OCI-LY3 (cell line): ENCODE measurements at regions not wholly inside any gene's neighbourhood (a gene's known extent, or its start where the extent isn't known, plus 50 kb on each side); places are given as distances from the start of the nearest gene placed in this dataset.

ENCODE experiments used
- EZH2phosphoT487 ChIP-seq: fragments of 200-600 bp; shearing (Covaris generic); IDR thresholded peaks from 2 replicates; pipeline ENCODE4 v1.6.1; 2018; ENCODE audit warnings: antibody characterized with exemption, mixed run types, low read depth
- TF ChIP-seq, protein P1 (sequence below): fragments of 200-600, 300-600 bp; sonication (generic); IDR thresholded peaks from 2 replicates; pipeline ENCODE4 v1.5.1; 2014; ENCODE audit warnings: antibody characterized with exemption, low read length, low read depth

DNA sequence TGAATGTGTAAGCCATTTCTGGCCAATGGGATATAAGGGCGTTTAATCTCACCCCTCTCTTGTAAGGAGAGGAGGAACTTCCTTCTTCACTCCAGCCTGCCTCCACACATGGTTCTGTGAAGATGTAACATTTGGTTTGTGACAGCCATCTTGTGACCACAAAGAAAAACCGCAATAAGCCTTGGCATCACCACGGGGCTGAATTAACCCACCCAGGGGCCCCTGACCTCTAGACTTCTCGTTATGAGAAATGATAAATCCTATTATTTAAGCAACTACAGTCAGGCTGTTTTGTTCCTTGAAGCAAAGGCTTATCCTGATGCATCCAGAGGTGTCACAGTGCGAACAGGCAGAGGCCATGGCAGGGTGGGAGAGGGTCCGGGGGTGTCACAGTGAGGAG lies 139.7 kb downstream of the CDC5L start:
- TF ChIP-seq, protein P1, sequence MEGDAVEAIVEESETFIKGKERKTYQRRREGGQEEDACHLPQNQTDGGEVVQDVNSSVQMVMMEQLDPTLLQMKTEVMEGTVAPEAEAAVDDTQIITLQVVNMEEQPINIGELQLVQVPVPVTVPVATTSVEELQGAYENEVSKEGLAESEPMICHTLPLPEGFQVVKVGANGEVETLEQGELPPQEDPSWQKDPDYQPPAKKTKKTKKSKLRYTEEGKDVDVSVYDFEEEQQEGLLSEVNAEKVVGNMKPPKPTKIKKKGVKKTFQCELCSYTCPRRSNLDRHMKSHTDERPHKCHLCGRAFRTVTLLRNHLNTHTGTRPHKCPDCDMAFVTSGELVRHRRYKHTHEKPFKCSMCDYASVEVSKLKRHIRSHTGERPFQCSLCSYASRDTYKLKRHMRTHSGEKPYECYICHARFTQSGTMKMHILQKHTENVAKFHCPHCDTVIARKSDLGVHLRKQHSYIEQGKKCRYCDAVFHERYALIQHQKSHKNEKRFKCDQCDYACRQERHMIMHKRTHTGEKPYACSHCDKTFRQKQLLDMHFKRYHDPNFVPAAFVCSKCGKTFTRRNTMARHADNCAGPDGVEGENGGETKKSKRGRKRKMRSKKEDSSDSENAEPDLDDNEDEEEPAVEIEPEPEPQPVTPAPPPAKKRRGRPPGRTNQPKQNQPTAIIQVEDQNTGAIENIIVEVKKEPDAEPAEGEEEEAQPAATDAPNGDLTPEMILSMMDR = no peak
- no peak for TF ChIP-seq EZH2phosphoT487
